Panc1 (cell line): ENCODE measurements at regions not wholly inside any gene's neighbourhood (a gene's known extent, or its start where the extent isn't known, plus 50 kb on each side); places are given as distances from the start of the nearest gene placed in this dataset.

Experiments used
- ATAC-seq: fragments of 200-7000 bp; cut with Tn5 transposase; 2 replicates; pipeline ENCODE4 v1.9.1; 2020; ENCODE audit warnings: mild to moderate bottlenecking, moderate library complexity
- BruUV-seq: library from RNA; stranded (reverse); fragments of 400-500 nt; replicated peaks from 2 replicates; lab custom pipeline; 2021; lab: Mats Ljungman, UMichigan
- CTCF ChIA-PET: fragments of 300-600 bp; sonication (Branson Sonifier 250); formaldehyde crosslinking; loops from one replicate; lab custom pipeline; 2022; ENCODE audit warnings: antibody characterized with exemption; lab: Charles Lee
- POLR2A ChIA-PET: fragments of 300-600 bp; sonication (Branson Sonifier 250); formaldehyde crosslinking; loops from one replicate; lab custom pipeline; 2022; ENCODE audit warnings: antibody characterized with exemption; lab: Charles Lee
- DNase-seq: peaks from one replicate; pipeline ENCODE4 v3.0.0-alpha.2; 2010; ENCODE audit warnings: low read depth, low spot score
- H3K27ac ChIP-seq: 2 replicates; pipeline ENCODE4 v1.5.1; 2011; ENCODE audit warnings: mild to moderate bottlenecking, low read length, inconsistent platforms
- H3K27me3 ChIP-seq: fragments of 200-500 bp; sonication (Bioruptor generic); 2 replicates; pipeline ENCODE4 v1.6.0; 2014; ENCODE audit warnings: low read length, inconsistent platforms; ENCODE audit not compliant: control insufficient read depth, insufficient read depth
- H3K36me3 ChIP-seq: fragments of 200-500 bp; sonication (Bioruptor generic); 2 replicates; pipeline ENCODE4 v1.5.1; 2014; ENCODE audit warnings: inconsistent platforms, mild to moderate bottlenecking, low read length, moderate library complexity; ENCODE audit not compliant: control insufficient read depth, insufficient read depth
- H3K4me1 ChIP-seq: 2 replicates; pipeline ENCODE4 v1.5.1; 2011; ENCODE audit warnings: inconsistent platforms, mild to moderate bottlenecking, low read length, moderate library complexity; ENCODE audit not compliant: control insufficient read depth, insufficient read depth
- H3K4me3 ChIP-seq, 2 experiments: 2 replicates each; pipeline ENCODE4 v1.5.1; 2011 to 2012; ENCODE audit warnings: low read depth in 2 of 2, low read length in 2 of 2, mild to moderate bottlenecking in 2 of 2, inconsistent platforms in 1 of 2, moderate library complexity in 1 of 2
- H3K9me3 ChIP-seq: fragments of 200-500 bp; sonication (Bioruptor generic); 2 replicates; pipeline ENCODE4 v1.5.1; 2014; ENCODE audit warnings: low read depth, mild to moderate bottlenecking, inconsistent platforms, low read length, moderate library complexity; ENCODE audit not compliant: control insufficient read depth, insufficient read depth
- CTCF ChIP-seq: fragments of 450-650 bp; IDR thresholded peaks from 2 replicates; pipeline ENCODE4 v1.5.1; 2017; ENCODE audit warnings: mild to moderate bottlenecking
- POLR2AphosphoS5 ChIP-seq: IDR thresholded peaks from 2 replicates; pipeline ENCODE4 v1.6.1; 2012; ENCODE audit warnings: mild to moderate bottlenecking, low read depth, low read length, moderate library complexity
- REST ChIP-seq, 2 experiments: IDR thresholded peaks; 2 replicates each; pipeline ENCODE4 v1.6.1; 2011 to 2012; ENCODE audit warnings: low read depth in 2 of 2, control low read depth in 1 of 2, low read length in 1 of 2, mild to moderate bottlenecking in 1 of 2, moderate library complexity in 1 of 2; ENCODE audit not compliant: insufficient read depth in 1 of 2
- SIN3A ChIP-seq: IDR thresholded peaks from 2 replicates; pipeline ENCODE4 v1.6.1; 2012; ENCODE audit warnings: low read depth, mild to moderate bottlenecking, low read length, moderate library complexity, borderline replicate concordance; ENCODE audit not compliant: insufficient read depth
- TCF7L2 ChIP-seq: IDR thresholded peaks from 2 replicates; pipeline ENCODE4 v1.6.1; 2011; ENCODE audit warnings: mild to moderate bottlenecking, low read depth, low read length, inconsistent platforms
- in situ Hi-C: cut with HindIII; loops from 2 replicates; pipeline ENCODE4 v1.10.0; 2016; ENCODE audit warnings: low sequenced_read_pairs, low pct_unique_long_range_greater_than_20kb
- intact Hi-C: fragments of 100-400 bp; cut with micrococcal nuclease; formaldehyde crosslinking; loops from one replicate; pipeline ENCODE4 v1.10.0; 2022; ENCODE audit not compliant: unreplicated experiment

GRCh38 chr6:132060591-132060990 is 109.4 kb upstream of the CCN2 start:
- ChIA-PET CTCF (no interaction called here), POLR2A (interaction anchor here (0.9 kb wide), 1 partner anchor 24 kb away, joined by 4 read pairs; no protein-coding TSS in a partner anchor)
- peaks cover 14% of the 10 kb centered on the region for H3K4me1 ChIP-seq
- no peak for TF ChIP-seq CTCF
- TF ChIP-seq POLR2AphosphoS5, result no peak
- TF ChIP-seq SIN3A, result no peak
- no peak for TF ChIP-seq TCF7L2
- no peak for TF ChIP-seq REST (IDR thresholded peaks at IDR 0.05; ENCODE audit: insufficient read depth in 1 of 2, low read depth in 2 of 2, low read length in 1 of 2)
- no peaks in the 10 kb centered on the region for H3K27me3 ChIP-seq
- ATAC-seq, result peak; percentile 85
- H3K9me3 ChIP-seq, result no peaks in the 10 kb centered on the region
- intact Hi-C loops, result no loop called here
- no TSS peak for BruUV-seq
- in situ Hi-C loops, result no loop called here
- H3K36me3 ChIP-seq, result no peaks in the 10 kb centered on the region
- peak; percentile 60 for DNase-seq
- H3K27ac ChIP-seq, result peak overlapping the region; percentile 42
- H3K4me3 ChIP-seq, result no peak overlapping the region

- CTCF ChIA-PET, result no interaction called here
- BruUV-seq, result no TSS peak
- DNase-seq (no peak), ATAC-seq (no peak)
- Histone ChIP-seq H3K4me3 (no peak overlapping the region), H3K27ac (no peak overlapping the region; the same call in 1 of the 2 replicates), H3K9me3 (no peaks in the 10 kb centered on the region), H3K36me3 (no peaks in the 10 kb centered on the region), H3K4me1 (peaks cover 13% of the 10 kb centered on the region), H3K27me3 (no peaks in the 10 kb centered on the region)
- POLR2A ChIA-PET, result no interaction called here
- TF ChIP-seq REST (IDR thresholded peaks at IDR 0.05; ENCODE audit: insufficient read depth in 1 of 2, low read depth in 2 of 2, low read length in 1 of 2) (no peak), POLR2AphosphoS5 (no peak), TCF7L2 (no peak), SIN3A (no peak), CTCF (no peak)
- intact Hi-C loops, result no loop called here
- in situ Hi-C loops, result no loop called here
Measured at GRCh38 chr6:132058975-132059374, 107.8 kb upstream of the CCN2 start.
